Panc1 (cell line): ENCODE measurements at regions not wholly inside any gene's neighbourhood (a gene's known extent, or its start where the extent isn't known, plus 50 kb on each side); places are given as distances from the start of the nearest gene placed in this dataset.

Source experiments
- ATAC-seq: fragments of 200-7000 bp; cut with Tn5 transposase; 2 replicates; pipeline ENCODE4 v1.9.1; 2020; ENCODE audit warnings: mild to moderate bottlenecking, moderate library complexity
- BruUV-seq: library from RNA; stranded (reverse); fragments of 400-500 nt; replicated peaks from 2 replicates; lab custom pipeline; 2021; lab: Mats Ljungman, UMichigan
- CTCF ChIA-PET: fragments of 300-600 bp; sonication (Branson Sonifier 250); formaldehyde crosslinking; loops from one replicate; lab custom pipeline; 2022; ENCODE audit warnings: antibody characterized with exemption; lab: Charles Lee
- POLR2A ChIA-PET: fragments of 300-600 bp; sonication (Branson Sonifier 250); formaldehyde crosslinking; loops from one replicate; lab custom pipeline; 2022; ENCODE audit warnings: antibody characterized with exemption; lab: Charles Lee
- DNase-seq: peaks from one replicate; pipeline ENCODE4 v3.0.0-alpha.2; 2010; ENCODE audit warnings: low read depth, low spot score
- H3K27ac ChIP-seq: 2 replicates; pipeline ENCODE4 v1.5.1; 2011; ENCODE audit warnings: mild to moderate bottlenecking, low read length, inconsistent platforms
- H3K27me3 ChIP-seq: fragments of 200-500 bp; sonication (Bioruptor generic); 2 replicates; pipeline ENCODE4 v1.6.0; 2014; ENCODE audit warnings: low read length, inconsistent platforms; ENCODE audit not compliant: control insufficient read depth, insufficient read depth
- H3K36me3 ChIP-seq: fragments of 200-500 bp; sonication (Bioruptor generic); 2 replicates; pipeline ENCODE4 v1.5.1; 2014; ENCODE audit warnings: inconsistent platforms, mild to moderate bottlenecking, low read length, moderate library complexity; ENCODE audit not compliant: control insufficient read depth, insufficient read depth
- H3K4me1 ChIP-seq: 2 replicates; pipeline ENCODE4 v1.5.1; 2011; ENCODE audit warnings: inconsistent platforms, mild to moderate bottlenecking, low read length, moderate library complexity; ENCODE audit not compliant: control insufficient read depth, insufficient read depth
- H3K4me3 ChIP-seq, 2 experiments: 2 replicates each; pipeline ENCODE4 v1.5.1; 2011 to 2012; ENCODE audit warnings: low read depth in 2 of 2, low read length in 2 of 2, mild to moderate bottlenecking in 2 of 2, inconsistent platforms in 1 of 2, moderate library complexity in 1 of 2
- H3K9me3 ChIP-seq: fragments of 200-500 bp; sonication (Bioruptor generic); 2 replicates; pipeline ENCODE4 v1.5.1; 2014; ENCODE audit warnings: low read depth, mild to moderate bottlenecking, inconsistent platforms, low read length, moderate library complexity; ENCODE audit not compliant: control insufficient read depth, insufficient read depth
- CTCF ChIP-seq: fragments of 450-650 bp; IDR thresholded peaks from 2 replicates; pipeline ENCODE4 v1.5.1; 2017; ENCODE audit warnings: mild to moderate bottlenecking
- POLR2AphosphoS5 ChIP-seq: IDR thresholded peaks from 2 replicates; pipeline ENCODE4 v1.6.1; 2012; ENCODE audit warnings: mild to moderate bottlenecking, low read depth, low read length, moderate library complexity
- REST ChIP-seq, 2 experiments: IDR thresholded peaks; 2 replicates each; pipeline ENCODE4 v1.6.1; 2011 to 2012; ENCODE audit warnings: low read depth in 2 of 2, control low read depth in 1 of 2, low read length in 1 of 2, mild to moderate bottlenecking in 1 of 2, moderate library complexity in 1 of 2; ENCODE audit not compliant: insufficient read depth in 1 of 2
- SIN3A ChIP-seq: IDR thresholded peaks from 2 replicates; pipeline ENCODE4 v1.6.1; 2012; ENCODE audit warnings: low read depth, mild to moderate bottlenecking, low read length, moderate library complexity, borderline replicate concordance; ENCODE audit not compliant: insufficient read depth
- TCF7L2 ChIP-seq: IDR thresholded peaks from 2 replicates; pipeline ENCODE4 v1.6.1; 2011; ENCODE audit warnings: mild to moderate bottlenecking, low read depth, low read length, inconsistent platforms
- in situ Hi-C: cut with HindIII; loops from 2 replicates; pipeline ENCODE4 v1.10.0; 2016; ENCODE audit warnings: low sequenced_read_pairs, low pct_unique_long_range_greater_than_20kb
- intact Hi-C: fragments of 100-400 bp; cut with micrococcal nuclease; formaldehyde crosslinking; loops from one replicate; pipeline ENCODE4 v1.10.0; 2022; ENCODE audit not compliant: unreplicated experiment

GRCh38 chr3:74053970-74054516 is 429.3 kb upstream of the PDZRN3 start:
- Histone ChIP-seq H3K27ac (no peak overlapping the region), H3K4me3 (no peak overlapping the region), H3K4me1 (no peaks in the 10 kb centered on the region), H3K9me3 (no peaks in the 10 kb centered on the region), H3K27me3 (no peaks in the 10 kb centered on the region), H3K36me3 (no peaks in the 10 kb centered on the region)
- CTCF ChIA-PET = no interaction called here
- DNase-seq = no peak
- in situ Hi-C loops (no loop called here), intact Hi-C loops (no loop called here)
- no TSS peak for BruUV-seq
- no peak for TF ChIP-seq REST (IDR thresholded peaks at IDR 0.05; ENCODE audit: insufficient read depth in 1 of 2, low read depth in 2 of 2, low read length in 1 of 2)
- no peak for TF ChIP-seq SIN3A
- ATAC-seq = no peak
- POLR2A ChIA-PET = no interaction called here

GRCh38 chr3:74049444-74049843 is 424.7 kb upstream of the PDZRN3 start:
- Histone ChIP-seq H3K4me3 (no peak overlapping the region), H3K27ac (no peak overlapping the region), H3K36me3 (no peaks in the 10 kb centered on the region), H3K27me3 (no peaks in the 10 kb centered on the region), H3K4me1 (no peaks in the 10 kb centered on the region), H3K9me3 (no peaks in the 10 kb centered on the region)
- TF ChIP-seq SIN3A (no peak), CTCF (no peak)
- in situ Hi-C loops = no loop called here
- DNase-seq = no peak
- intact Hi-C loops = no loop called here
- ChIA-PET POLR2A (no interaction called here), CTCF (no interaction called here)
- ATAC-seq = no peak
- no TSS peak for BruUV-seq

GRCh38 chr3:74048699-74049098 is 424.0 kb upstream of the PDZRN3 start:
- DNase-seq (no peak), ATAC-seq (no peak)
- Histone ChIP-seq H3K27ac (no peak overlapping the region), H3K9me3 (no peaks in the 10 kb centered on the region), H3K27me3 (no peaks in the 10 kb centered on the region), H3K4me1 (no peaks in the 10 kb centered on the region), H3K36me3 (no peaks in the 10 kb centered on the region), H3K4me3 (no peak overlapping the region)
- no TSS peak for BruUV-seq
- ChIA-PET CTCF (no interaction called here), POLR2A (no interaction called here)
- no peak for TF ChIP-seq POLR2AphosphoS5
- no peak for TF ChIP-seq CTCF
- TF ChIP-seq TCF7L2 = no peak
- TF ChIP-seq REST (IDR thresholded peaks at IDR 0.05; ENCODE audit: insufficient read depth in 1 of 2, low read depth in 2 of 2, low read length in 1 of 2) = no peak
- no peak for TF ChIP-seq SIN3A
- in situ Hi-C loops (no loop called here), intact Hi-C loops (no loop called here)
